ENCODE measurements at regions not wholly inside any gene's neighbourhood (a gene's known extent, or its start where the extent isn't known, plus 50 kb on each side); places are given as distances from the start of the nearest gene placed in this dataset.

GRCh38 chr2:137729305-137729704 is 235.0 kb upstream of the HNMT start:
- TF ChIP-seq, protein P1, sequence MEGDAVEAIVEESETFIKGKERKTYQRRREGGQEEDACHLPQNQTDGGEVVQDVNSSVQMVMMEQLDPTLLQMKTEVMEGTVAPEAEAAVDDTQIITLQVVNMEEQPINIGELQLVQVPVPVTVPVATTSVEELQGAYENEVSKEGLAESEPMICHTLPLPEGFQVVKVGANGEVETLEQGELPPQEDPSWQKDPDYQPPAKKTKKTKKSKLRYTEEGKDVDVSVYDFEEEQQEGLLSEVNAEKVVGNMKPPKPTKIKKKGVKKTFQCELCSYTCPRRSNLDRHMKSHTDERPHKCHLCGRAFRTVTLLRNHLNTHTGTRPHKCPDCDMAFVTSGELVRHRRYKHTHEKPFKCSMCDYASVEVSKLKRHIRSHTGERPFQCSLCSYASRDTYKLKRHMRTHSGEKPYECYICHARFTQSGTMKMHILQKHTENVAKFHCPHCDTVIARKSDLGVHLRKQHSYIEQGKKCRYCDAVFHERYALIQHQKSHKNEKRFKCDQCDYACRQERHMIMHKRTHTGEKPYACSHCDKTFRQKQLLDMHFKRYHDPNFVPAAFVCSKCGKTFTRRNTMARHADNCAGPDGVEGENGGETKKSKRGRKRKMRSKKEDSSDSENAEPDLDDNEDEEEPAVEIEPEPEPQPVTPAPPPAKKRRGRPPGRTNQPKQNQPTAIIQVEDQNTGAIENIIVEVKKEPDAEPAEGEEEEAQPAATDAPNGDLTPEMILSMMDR (IDR thresholded peaks at IDR 0.05), result no peak
- no peak for TF ChIP-seq POLR2A (IDR thresholded peaks at IDR 0.05)

Measured in right lobe of liver (tissue), 4 donors.